Stimulated activated CD4-positive, alpha-beta T cell treated with anti-CD3 and anti-CD28 coated beads, TNF-alpha, amount 100 ng/mL, for 48 hours (primary cell): ENCODE measurements at regions not wholly inside any gene's neighbourhood (a gene's known extent, or its start where the extent isn't known, plus 50 kb on each side); places are given as distances from the start of the nearest gene placed in this dataset.
"Not testable (repeated sequence)": the region's sequence is repeated elsewhere in the genome, so short reads cannot be mapped to it uniquely, and the experiment has no call there.

Experiments
- DNase-seq, 3 donors: peaks; one replicate each; pipeline ENCODE4 v3.0.0-alpha.2; 2020; ENCODE audit warnings: low read depth in 3 of 3

DNA sequence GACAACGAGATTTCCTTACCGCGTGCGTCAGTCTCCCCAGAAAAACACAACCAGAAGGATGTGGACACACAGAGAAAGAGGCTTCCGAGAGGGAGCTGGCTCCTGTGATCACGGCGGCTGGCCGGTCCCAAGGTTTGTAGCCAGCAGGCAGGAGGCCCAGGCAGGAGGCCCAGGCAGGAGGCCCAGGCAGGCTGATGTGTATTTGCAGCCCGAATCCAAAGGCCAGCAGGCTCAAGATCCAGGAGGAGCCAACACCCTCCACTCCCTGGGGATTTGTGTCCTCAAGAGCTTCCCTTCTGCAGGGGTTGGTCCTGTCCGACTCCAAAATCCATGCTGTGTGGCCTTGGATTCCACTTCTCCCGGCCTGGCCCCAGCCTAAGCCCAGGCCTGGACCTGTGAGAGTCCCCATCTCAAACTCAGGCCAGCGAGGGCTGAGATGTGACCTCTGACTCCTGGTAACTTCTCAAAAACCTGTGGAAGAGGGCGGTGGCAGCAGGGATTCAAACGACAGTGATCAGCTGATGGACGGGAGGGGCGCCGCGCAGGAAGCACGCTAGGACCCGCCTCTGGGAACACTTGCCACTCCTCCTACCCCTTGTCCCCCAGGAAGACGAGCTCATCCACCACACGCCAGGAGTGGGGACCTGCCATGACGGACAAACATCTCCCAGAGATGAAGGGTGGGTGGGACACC lies 75.0 kb upstream of the PPP1R26 start:
- no peak for DNase-seq

GRCh38 chr9:135405145-135405464 lies 74.5 kb upstream of the PPP1R26 start:
- not testable (repeated sequence) for DNase-seq

GRCh38 chr9:135408476-135409254 lies 70.9 kb upstream of the PPP1R26 start:
- DNase-seq = no peak

GRCh38 chr9:135409286-135410200 lies 70.0 kb upstream of the PPP1R26 start:
- DNase-seq = no peak

DNA sequence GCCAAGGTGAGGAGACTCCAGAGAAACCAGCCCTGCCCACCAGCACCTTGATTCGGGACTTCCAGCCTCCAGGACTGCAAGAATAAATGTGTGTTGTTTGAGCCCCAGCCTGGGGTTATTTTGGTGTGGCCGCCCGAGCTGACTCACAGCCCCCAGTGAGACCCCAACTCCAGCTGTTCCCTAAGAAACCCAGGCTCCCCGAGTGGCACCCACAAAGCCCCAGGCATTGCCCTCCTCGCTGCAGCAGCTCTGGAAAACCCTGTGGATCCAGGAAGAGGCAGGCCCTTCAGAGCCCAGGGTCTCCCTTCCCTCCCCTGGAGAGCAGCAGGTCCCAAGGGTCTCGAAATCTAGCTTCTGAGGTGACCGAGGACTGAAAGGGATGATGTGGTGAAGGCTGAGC lies 69.2 kb upstream of the PPP1R26 start:
- no peak for DNase-seq

GRCh38 chr9:135410831-135411473 lies 68.6 kb upstream of the PPP1R26 start:
- DNase-seq = no peak

- not testable (repeated sequence) for DNase-seq
These were observed 68.0 kb upstream of the PPP1R26 start for GRCh38 chr9:135411605-135412004.

DNA sequence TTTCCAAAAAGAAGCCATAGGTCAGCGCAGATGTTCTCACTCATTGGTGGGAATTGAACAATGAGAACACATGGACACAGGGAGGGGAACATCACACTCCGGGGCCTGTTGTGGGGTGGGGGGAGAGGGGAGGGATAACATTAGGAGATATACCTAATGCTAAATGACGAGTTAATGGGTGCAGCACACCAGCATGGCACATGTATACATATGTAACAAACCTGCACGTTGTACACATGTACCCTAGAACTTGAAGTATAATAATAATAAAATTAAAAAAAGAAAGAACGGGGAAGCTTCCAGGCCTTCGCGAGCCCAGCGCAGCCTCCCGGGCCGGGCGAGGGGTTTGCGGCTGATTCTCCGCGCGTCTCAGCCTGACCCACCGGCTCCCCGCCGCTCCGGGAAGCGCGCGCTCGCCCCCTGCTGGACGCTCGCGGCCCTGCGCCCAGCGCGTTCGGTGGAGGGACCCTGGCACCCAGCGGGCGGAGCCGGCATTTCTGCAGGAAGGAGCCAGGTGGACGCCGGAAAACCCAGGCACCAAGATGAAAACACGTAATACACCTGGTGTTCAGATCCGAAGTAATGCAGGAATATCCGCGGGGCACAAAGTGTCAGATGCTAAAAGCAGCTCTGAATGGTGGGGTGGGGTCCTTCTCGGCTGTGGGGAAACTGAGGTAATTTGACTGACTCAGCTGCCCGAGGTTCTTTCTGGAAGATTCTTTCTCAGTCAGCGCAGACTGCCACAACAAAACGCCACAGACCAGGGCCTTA lies 67.1 kb upstream of the PPP1R26 start:
- peak; percentile 46 to 57 (median 47) for DNase-seq

DNA sequence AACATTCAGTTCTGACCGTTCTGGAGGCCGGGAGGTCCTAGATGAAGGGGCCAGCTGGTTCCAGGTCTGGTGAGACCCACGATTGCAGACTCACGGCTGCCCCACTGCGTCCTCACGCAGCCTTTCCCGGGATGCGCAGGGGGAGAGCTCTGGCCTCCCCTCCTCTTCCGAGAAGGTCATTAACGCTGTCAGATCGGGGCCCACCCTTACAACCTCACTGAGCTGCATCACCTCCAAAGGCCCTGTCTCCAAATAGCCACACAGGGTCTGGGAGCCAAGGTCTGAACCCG lies 66.6 kb upstream of the PPP1R26 start:
- no peak for DNase-seq

DNA sequence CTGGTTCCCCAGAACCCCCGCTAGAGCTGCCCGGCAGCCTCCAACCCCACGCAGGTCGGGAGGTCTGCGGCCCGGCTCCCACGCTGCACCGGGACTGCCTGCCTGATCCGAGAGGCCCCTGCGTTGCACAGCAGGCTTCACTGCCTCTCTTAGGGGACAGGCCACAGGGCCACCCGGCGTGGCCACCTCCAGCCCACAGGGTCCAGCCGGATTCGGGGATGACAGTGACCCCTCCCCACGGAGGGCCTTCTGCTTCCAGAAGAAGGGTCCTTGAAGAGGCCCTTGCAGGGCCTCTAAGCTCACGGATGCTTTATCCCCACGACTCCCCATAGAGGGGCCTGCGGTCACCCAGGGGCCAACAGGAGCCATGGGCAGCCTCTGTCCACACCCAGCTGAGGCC lies 66.1 kb upstream of the PPP1R26 start:
- no peak for DNase-seq

- no peak for DNase-seq
These were observed 65.3 kb upstream of the PPP1R26 start for GRCh38 chr9:135414293-135414692.

DNA sequence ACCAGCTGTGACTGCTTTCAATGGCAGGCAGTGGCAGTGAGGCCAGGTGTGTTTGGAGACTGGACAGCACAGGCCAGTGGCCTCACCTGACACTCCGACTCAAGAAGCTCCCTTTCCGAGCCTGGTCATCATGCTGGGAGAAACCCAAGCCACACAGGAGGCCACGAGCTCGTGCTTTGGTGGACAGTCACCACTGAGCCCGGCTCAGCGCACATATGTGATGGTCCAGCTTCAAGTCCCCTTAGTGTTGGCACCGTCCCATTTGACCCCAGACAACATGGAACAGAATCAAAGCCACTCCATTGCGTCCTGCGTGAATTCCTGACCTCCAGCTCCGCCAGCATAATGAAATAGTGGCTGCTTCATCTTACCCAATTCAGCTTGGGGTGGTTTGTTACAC lies 64.0 kb upstream of the PPP1R26 start:
- DNase-seq = no peak

- no peak for DNase-seq
These were observed 62.8 kb upstream of the PPP1R26 start for GRCh38 chr9:135416664-135417290.

GRCh38 chr9:135418161-135418560 lies 61.4 kb upstream of the PPP1R26 start:
- no peak for DNase-seq

GRCh38 chr9:135419106-135419505 lies 60.5 kb upstream of the PPP1R26 start:
- DNase-seq = no peak

- no peak for DNase-seq
These were observed 57.1 kb upstream of the PPP1R26 start for GRCh38 chr9:135422341-135422944.

DNA sequence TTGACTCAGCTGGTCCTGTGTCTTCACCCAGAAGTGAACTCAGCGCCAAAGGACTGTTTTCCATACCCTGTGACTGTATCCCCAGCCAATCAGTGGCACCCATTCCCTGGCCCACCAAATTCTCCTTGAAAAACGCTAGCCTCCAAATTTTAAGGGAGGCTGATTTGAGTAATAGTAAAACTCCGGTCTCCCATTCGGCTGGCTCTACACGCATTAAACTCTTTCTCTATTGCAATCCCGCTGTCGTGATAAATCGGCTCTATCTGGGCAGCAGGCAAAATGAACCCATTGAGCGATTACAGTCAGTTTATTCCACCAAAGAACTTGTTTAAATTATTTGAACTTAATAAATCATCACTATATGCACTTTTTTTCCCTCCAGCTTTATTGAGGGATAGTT lies 55.9 kb upstream of the PPP1R26 start:
- DNase-seq = no peak
